ENCODE measurements at regions not wholly inside any gene's neighbourhood (a gene's known extent, or its start where the extent isn't known, plus 50 kb on each side); places are given as distances from the start of the nearest gene placed in this dataset.

GRCh38 chr21:27761623-27762022 is 794.7 kb upstream of the ADAMTS5 start:
- WGBS, 2 experiments (ENCODE audit: low coverage in 1 of 2, low lambda C conversion rate in 2 of 2, missing lambda C conversion rate in 2 of 2), result 53 to 59% methylated on average over 1 of the region's 1 CpG
- TF ChIP-seq EZH2phosphoT487 (IDR thresholded peaks at IDR 0.05; ENCODE audit: insufficient read depth, low read depth) (no peak), EZH2 (IDR thresholded peaks at IDR 0.05; ENCODE audit: insufficient read depth, poor library complexity, severe bottlenecking) (no peak)
- no peak overlapping the region for H3K4me3 ChIP-seq
- no peak overlapping the region for H3K9ac ChIP-seq
- no peaks in the 10 kb centered on the region for H3K27me3 ChIP-seq (replicated peaks; ENCODE audit: insufficient read depth)
- H3F3A ChIP-seq (ENCODE audit: insufficient read depth), result no peaks in the 10 kb centered on the region
- H3K4me2 ChIP-seq (ENCODE audit: unreplicated experiment), result no peak overlapping the region
- no peak overlapping the region for H3K27ac ChIP-seq
- DNase-seq, result no peak
- H3K36me3 ChIP-seq (ENCODE audit: low read depth), result no peaks in the 10 kb centered on the region
- no peaks in the 10 kb centered on the region for H4K20me1 ChIP-seq (ENCODE audit: insufficient read depth)
- peak overlapping the region; percentile 18 for H2AFZ ChIP-seq
- H3K79me2 ChIP-seq (ENCODE audit: insufficient read depth), result no peaks in the 10 kb centered on the region
- in situ Hi-C loops (cut with MboI), result no loop called here
- no peaks in the 10 kb centered on the region for H3K9me2 ChIP-seq (ENCODE audit: insufficient read depth)
- no peaks in the 10 kb centered on the region for H3K4me1 ChIP-seq (ENCODE audit: insufficient read depth)
- no peaks in the 10 kb centered on the region for H3K9me3 ChIP-seq (ENCODE audit: low read depth)

- Histone ChIP-seq H3K9me3 (ENCODE audit: low read depth) (no peaks in the 10 kb centered on the region), H3K27ac (no peak overlapping the region), H3K4me2 (ENCODE audit: unreplicated experiment) (no peak overlapping the region), H4K20me1 (ENCODE audit: insufficient read depth) (no peaks in the 10 kb centered on the region), H3K79me2 (ENCODE audit: insufficient read depth) (no peaks in the 10 kb centered on the region), H3K4me3 (no peak overlapping the region), H3K27me3 (replicated peaks; ENCODE audit: insufficient read depth) (no peaks in the 10 kb centered on the region), H3K9me2 (ENCODE audit: insufficient read depth) (no peaks in the 10 kb centered on the region), H3K4me1 (ENCODE audit: insufficient read depth) (no peaks in the 10 kb centered on the region), H2AFZ (no peak overlapping the region), H3K36me3 (ENCODE audit: low read depth) (no peaks in the 10 kb centered on the region), H3F3A (ENCODE audit: insufficient read depth) (no peaks in the 10 kb centered on the region), H3K9ac (no peak overlapping the region)
- no peak for TF ChIP-seq EZH2phosphoT487 (IDR thresholded peaks at IDR 0.05; ENCODE audit: insufficient read depth, low read depth)
- TF ChIP-seq EZH2 (IDR thresholded peaks at IDR 0.05; ENCODE audit: insufficient read depth, poor library complexity, severe bottlenecking), result no peak
- in situ Hi-C loops (cut with MboI), result no loop called here
- no peak for DNase-seq
Measured at GRCh38 chr21:27759820-27760219, 792.9 kb upstream of the ADAMTS5 start.

- in situ Hi-C loops (cut with MboI), result no loop called here
- Histone ChIP-seq H3K9ac (no peak overlapping the region), H3F3A (ENCODE audit: insufficient read depth) (no peaks in the 10 kb centered on the region), H3K4me2 (ENCODE audit: unreplicated experiment) (no peak overlapping the region), H2AFZ (no peak overlapping the region), H3K36me3 (ENCODE audit: low read depth) (no peaks in the 10 kb centered on the region), H3K79me2 (ENCODE audit: insufficient read depth) (no peaks in the 10 kb centered on the region), H4K20me1 (ENCODE audit: insufficient read depth) (no peaks in the 10 kb centered on the region), H3K4me1 (ENCODE audit: insufficient read depth) (no peaks in the 10 kb centered on the region), H3K27me3 (replicated peaks; ENCODE audit: insufficient read depth) (no peaks in the 10 kb centered on the region), H3K27ac (no peak overlapping the region), H3K9me3 (ENCODE audit: low read depth) (no peaks in the 10 kb centered on the region), H3K4me3 (no peak overlapping the region), H3K9me2 (ENCODE audit: insufficient read depth) (no peaks in the 10 kb centered on the region)
- TF ChIP-seq EZH2phosphoT487 (IDR thresholded peaks at IDR 0.05; ENCODE audit: insufficient read depth, low read depth) (no peak), EZH2 (IDR thresholded peaks at IDR 0.05; ENCODE audit: insufficient read depth, poor library complexity, severe bottlenecking) (no peak)
- peak; percentile 34 for DNase-seq
- WGBS, 2 experiments (ENCODE audit: low coverage in 1 of 2, low lambda C conversion rate in 2 of 2, missing lambda C conversion rate in 2 of 2), result 91 to 93% methylated on average over 11 of the region's 11 CpGs
Measured at GRCh38 chr21:27759091-27759659, 792.3 kb upstream of the ADAMTS5 start.

- no peak overlapping the region for H2AFZ ChIP-seq
- H3K27ac ChIP-seq, result no peak overlapping the region
- H3K27me3 ChIP-seq (replicated peaks; ENCODE audit: insufficient read depth), result no peaks in the 10 kb centered on the region
- H3K9ac ChIP-seq, result no peak overlapping the region
- no peak for DNase-seq
- no peak overlapping the region for H3K4me3 ChIP-seq
- in situ Hi-C loops (cut with MboI), result no loop called here
- no peaks in the 10 kb centered on the region for H3K4me1 ChIP-seq (ENCODE audit: insufficient read depth)
- no peaks in the 10 kb centered on the region for H3K79me2 ChIP-seq (ENCODE audit: insufficient read depth)
- no peak overlapping the region for H3K4me2 ChIP-seq (ENCODE audit: unreplicated experiment)
- no peaks in the 10 kb centered on the region for H4K20me1 ChIP-seq (ENCODE audit: insufficient read depth)
- H3F3A ChIP-seq (ENCODE audit: insufficient read depth), result no peaks in the 10 kb centered on the region
- no peak for TF ChIP-seq EZH2phosphoT487 (IDR thresholded peaks at IDR 0.05; ENCODE audit: insufficient read depth, low read depth)
- TF ChIP-seq EZH2 (IDR thresholded peaks at IDR 0.05; ENCODE audit: insufficient read depth, poor library complexity, severe bottlenecking), result no peak
- H3K9me2 ChIP-seq (ENCODE audit: insufficient read depth), result no peaks in the 10 kb centered on the region
- 84 to 87% methylated on average over 2 of the region's 2 CpGs for WGBS, 2 experiments (ENCODE audit: low coverage in 1 of 2, low lambda C conversion rate in 2 of 2, missing lambda C conversion rate in 2 of 2)
- H3K36me3 ChIP-seq (ENCODE audit: low read depth), result no peaks in the 10 kb centered on the region
- no peaks in the 10 kb centered on the region for H3K9me3 ChIP-seq (ENCODE audit: low read depth)
Measured at GRCh38 chr21:27756191-27756590, 789.3 kb upstream of the ADAMTS5 start.

Measured in GM23248 (cell line).